Astrocyte of the cerebellum (primary cell): ENCODE measurements at regions not wholly inside any gene's neighbourhood (a gene's known extent, or its start where the extent isn't known, plus 50 kb on each side); places are given as distances from the start of the nearest gene placed in this dataset.

Experiments
- DNase-seq: peaks from one replicate; pipeline ENCODE4 v3.0.0-alpha.2; 2011; ENCODE audit warnings: low read depth
- H3K4me3 ChIP-seq: 2 replicates; pipeline ENCODE4 v1.5.1; 2011; ENCODE audit warnings: mild to moderate bottlenecking, low read depth, low read length, moderate library complexity
- in situ Hi-C: cut with HindIII; loops from 2 replicates; pipeline ENCODE4 v1.10.0; 2017; ENCODE audit warnings: low sequenced_read_pairs
- TF ChIP-seq, protein P1 (sequence below): IDR thresholded peaks from 2 replicates; pipeline ENCODE4 v1.5.1; 2012; ENCODE audit warnings: low read length, low read depth, moderate library complexity, mild to moderate bottlenecking; ENCODE audit errors: missing control alignments

DNA sequence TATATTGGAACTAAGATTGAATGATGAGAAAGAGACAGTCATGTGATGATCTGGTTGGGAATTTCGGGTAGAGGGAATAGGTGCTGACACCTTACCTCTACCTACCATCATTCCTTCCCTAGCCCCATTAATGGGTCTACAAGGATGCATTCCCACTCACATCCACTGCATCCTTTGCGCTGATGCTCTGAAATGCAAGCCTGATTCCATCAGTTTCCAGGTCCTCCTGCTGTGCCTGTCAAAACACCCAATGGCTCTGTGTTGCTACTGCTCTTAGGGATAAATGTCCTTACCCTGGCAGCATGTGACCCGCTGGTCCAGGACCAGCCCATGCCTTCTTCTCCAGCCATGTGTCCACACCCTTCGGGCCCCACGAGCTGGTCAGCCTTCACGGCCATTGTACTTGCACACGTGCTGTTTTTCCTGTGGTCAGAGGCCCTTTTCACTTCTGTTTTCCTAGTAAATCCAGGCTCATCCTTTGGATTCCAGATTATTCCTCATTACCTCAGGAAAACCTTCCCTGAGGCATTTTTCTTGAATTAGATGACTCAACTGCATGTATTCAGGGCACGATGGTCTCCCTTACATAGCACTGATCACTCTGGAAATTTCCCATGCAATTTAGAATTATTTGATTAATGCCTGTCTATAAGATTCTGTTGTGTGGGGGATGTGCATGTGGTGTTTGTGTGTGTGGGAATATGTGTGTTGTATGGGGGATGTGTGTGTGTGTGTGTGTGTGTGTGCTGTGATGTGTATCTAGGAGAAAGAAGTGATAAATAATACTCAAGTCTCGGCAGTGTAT is 185.0 kb downstream of the DIRAS2 start:
- in situ Hi-C loops, result no loop called here
- H3K4me3 ChIP-seq, result no peak overlapping the region
- TF ChIP-seq, protein P1, sequence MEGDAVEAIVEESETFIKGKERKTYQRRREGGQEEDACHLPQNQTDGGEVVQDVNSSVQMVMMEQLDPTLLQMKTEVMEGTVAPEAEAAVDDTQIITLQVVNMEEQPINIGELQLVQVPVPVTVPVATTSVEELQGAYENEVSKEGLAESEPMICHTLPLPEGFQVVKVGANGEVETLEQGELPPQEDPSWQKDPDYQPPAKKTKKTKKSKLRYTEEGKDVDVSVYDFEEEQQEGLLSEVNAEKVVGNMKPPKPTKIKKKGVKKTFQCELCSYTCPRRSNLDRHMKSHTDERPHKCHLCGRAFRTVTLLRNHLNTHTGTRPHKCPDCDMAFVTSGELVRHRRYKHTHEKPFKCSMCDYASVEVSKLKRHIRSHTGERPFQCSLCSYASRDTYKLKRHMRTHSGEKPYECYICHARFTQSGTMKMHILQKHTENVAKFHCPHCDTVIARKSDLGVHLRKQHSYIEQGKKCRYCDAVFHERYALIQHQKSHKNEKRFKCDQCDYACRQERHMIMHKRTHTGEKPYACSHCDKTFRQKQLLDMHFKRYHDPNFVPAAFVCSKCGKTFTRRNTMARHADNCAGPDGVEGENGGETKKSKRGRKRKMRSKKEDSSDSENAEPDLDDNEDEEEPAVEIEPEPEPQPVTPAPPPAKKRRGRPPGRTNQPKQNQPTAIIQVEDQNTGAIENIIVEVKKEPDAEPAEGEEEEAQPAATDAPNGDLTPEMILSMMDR, result no peak
- DNase-seq, result no peak

DNA sequence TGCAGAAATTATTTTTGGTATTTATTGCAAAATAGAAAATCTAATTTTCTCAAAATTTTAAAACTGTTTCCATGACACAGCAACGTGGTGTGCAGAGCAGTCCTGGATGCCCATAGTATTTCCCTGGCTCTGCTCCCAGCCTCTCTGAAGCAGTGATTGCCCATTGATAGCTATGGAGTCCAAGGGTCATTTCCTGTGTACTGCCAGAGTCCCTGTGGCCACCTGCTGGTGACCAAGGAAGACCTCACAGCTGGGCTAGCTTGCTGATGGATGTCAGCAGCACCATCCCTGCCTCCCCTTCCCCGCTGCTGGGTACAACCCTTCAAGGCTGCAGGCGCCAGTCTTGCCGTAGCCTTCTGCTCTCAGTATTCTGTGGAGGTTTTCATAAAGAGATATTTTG is 184.1 kb downstream of the DIRAS2 start:
- DNase-seq, result no peak
- TF ChIP-seq, protein P1, result no peak
- no peak overlapping the region for H3K4me3 ChIP-seq
- in situ Hi-C loops, result no loop called here

DNA sequence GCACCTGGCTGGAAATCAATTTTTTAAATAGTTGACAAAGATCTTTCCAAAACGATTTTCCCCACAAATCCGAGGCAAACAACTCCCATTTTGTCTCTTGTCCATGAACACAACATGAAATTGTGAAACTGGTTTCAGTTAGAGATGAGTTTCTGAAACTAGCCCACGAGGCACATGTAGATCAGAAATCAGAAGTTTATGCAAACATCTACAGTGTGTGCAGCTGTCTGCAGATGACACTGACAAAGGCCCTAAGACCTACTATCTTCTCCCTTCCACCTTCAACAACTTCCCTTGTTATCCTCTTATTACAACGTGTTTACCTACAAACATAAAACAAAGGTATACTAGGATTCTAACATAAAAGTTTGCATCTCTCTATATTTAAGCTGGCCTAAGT is 183.3 kb downstream of the DIRAS2 start:
- in situ Hi-C loops, result no loop called here

DNA sequence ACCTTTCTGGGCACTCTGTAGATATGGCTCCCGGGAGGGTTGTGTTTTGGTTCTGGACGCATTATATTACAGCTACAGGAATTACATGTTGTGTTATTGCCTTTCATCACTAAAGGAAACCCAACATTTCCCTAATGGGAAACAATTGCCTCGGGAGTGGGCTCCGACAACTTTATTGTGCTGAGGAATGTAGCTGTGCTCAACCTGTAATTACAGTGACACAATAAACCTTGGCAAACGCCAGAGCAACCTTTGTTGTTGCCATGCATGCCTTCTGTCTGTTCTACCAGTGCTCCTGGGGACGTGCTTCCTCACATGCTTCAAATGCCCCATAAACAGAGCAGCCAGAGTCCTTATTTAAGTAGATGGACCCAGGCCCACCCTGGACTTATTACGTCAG is 182.4 kb downstream of the DIRAS2 start:
- DNase-seq, result no peak
- in situ Hi-C loops, result no loop called here
- TF ChIP-seq, protein P1, result no peak
- H3K4me3 ChIP-seq, result no peak overlapping the region

More for the DNA sequence above, 183.3 kb downstream of the DIRAS2 start:
- TF ChIP-seq, protein P1, result no peak
- H3K4me3 ChIP-seq, result no peak overlapping the region
- DNase-seq, result no peak

DNA sequence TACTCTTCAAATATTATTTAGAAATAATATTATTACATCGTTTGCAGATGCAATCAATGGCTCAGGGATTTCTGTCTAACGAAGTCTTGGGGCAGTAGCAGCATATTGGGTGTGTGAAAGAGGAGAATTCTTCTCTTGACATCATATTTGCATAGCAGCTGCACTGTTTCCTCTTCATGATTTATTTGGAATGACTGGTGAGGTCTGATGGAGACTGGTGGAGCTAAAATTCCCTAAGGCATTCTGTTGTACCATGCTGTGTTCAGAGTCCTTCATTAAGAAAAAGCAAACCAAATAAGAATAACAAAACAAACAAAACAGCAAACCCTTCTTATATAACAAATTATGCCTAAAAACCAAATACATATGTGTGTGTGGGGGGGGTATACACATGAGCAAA is 177.6 kb downstream of the DIRAS2 start:
- in situ Hi-C loops, result no loop called here
- DNase-seq, result no peak
- TF ChIP-seq, protein P1, result no peak
- H3K4me3 ChIP-seq, result no peak overlapping the region

DNA sequence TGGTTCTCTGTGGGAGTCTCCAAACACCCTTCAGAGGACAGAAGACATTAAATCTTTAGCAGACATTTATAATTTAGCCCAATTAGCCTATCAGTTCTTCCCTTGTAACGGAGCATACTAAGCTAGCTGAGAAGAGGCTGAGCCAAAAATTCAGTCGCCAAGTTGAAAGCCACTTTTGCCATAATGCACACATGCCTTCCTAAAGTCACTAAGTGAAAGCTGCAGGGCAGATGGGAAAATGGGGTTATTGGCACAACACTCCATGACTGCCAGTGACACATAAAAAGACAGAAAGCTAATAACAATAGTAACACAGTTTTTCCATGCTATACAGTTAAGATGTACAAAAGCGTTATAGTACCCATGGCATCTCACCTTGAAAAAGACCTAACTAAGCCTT is 176.2 kb downstream of the DIRAS2 start:
- in situ Hi-C loops, result no loop called here
- TF ChIP-seq, protein P1, result no peak
- no peak for DNase-seq
- H3K4me3 ChIP-seq, result no peak overlapping the region
